HepG2 (cell line): ENCODE measurements at regions not wholly inside any gene's neighbourhood (a gene's known extent, or its start where the extent isn't known, plus 50 kb on each side); places are given as distances from the start of the nearest gene placed in this dataset.

Experiments used
- ATAC-seq: fragments of 200-7000 bp; cut with Tn5 transposase; 3 replicates; pipeline ENCODE4 v1.9.1; 2020; ENCODE audit warnings: mild to moderate bottlenecking, moderate library complexity
- BruUV-seq: library from RNA; stranded (reverse); fragments of 400-500 nt; replicated peaks from 2 replicates; lab custom pipeline; 2021; lab: Mats Ljungman, UMichigan
- CTCF ChIA-PET: fragments of 300-600 bp; formaldehyde crosslinking; extraction: SDS; loops from one replicate; lab custom pipeline; 2021; ENCODE audit warnings: low total read pairs, inconsistent platforms, low intra/inter-chr PET ratio; lab: Yijun Ruan, JAX
- POLR2A ChIA-PET: fragments of 350-600 bp; sonication (Branson Sonifier 250); formaldehyde crosslinking; loops from one replicate; lab custom pipeline; 2020; ENCODE audit warnings: antibody characterized with exemption, inconsistent platforms; lab: Yijun Ruan, JAX
- DNase-seq: peaks from one replicate; pipeline ENCODE4 v3.0.0-alpha.2; 2015; ENCODE audit warnings: low spot score
- FAIRE-seq: peaks from 3 replicates; lab custom pipeline; 2011; peaks lifted over from hg19 to GRCh38; lab: Jason Lieb, UNC
- H2AFZ ChIP-seq: one replicate; pipeline ENCODE4 v1.6.1; 2011; ENCODE audit warnings: low read length, inconsistent platforms
- H3K27ac ChIP-seq: fragments of 300-600 bp; 3 replicates; pipeline ENCODE4 v1.8.0; 2011; ENCODE audit warnings: mixed run types, mild to moderate bottlenecking, mixed read lengths, low read length, inconsistent platforms; ENCODE audit not compliant: insufficient read depth; ENCODE audit errors: extremely low read length
- H3K27me3 ChIP-seq, 2 experiments: fragments of 200-600 bp in 1 of 2; 2 replicates in 1 of 2; 3 replicates in 1 of 2; pipeline versions ENCODE4 v1.6.0 to v1.8.0; 2011; ENCODE audit warnings: low read length in 2 of 2, mild to moderate bottlenecking in 2 of 2, moderate library complexity in 2 of 2, inconsistent platforms in 1 of 2; ENCODE audit not compliant: insufficient read depth in 2 of 2, control insufficient read depth in 1 of 2
- H3K36me3 ChIP-seq, 2 experiments: fragments of 200-600 bp in 1 of 2; replicated peaks in 1 of 2; 2 replicates in 1 of 2; 3 replicates in 1 of 2; pipeline versions ENCODE4 v1.5.1 to v1.8.0; 2011; ENCODE audit warnings: low read length in 2 of 2, inconsistent platforms in 1 of 2; ENCODE audit not compliant: insufficient read depth in 2 of 2, control insufficient read depth in 1 of 2
- H3K4me1 ChIP-seq: 2 replicates; pipeline ENCODE4 v1.5.1; 2012; ENCODE audit warnings: low read length, inconsistent platforms; ENCODE audit not compliant: insufficient read depth
- H3K4me2 ChIP-seq: 2 replicates; pipeline ENCODE4 v1.6.0; 2011; ENCODE audit warnings: low read depth, low read length, inconsistent platforms
- H3K4me3 ChIP-seq, 3 experiments: fragments of 200-600 bp in 1 of 3; sonication (generic), shearing (Covaris generic) in 1 of 3; replicated peaks in 1 of 3; 2 replicates each; pipeline ENCODE4 v1.5.1; 2011 to 2016; ENCODE audit warnings: low read length in 3 of 3, inconsistent platforms in 2 of 3, low read depth in 2 of 3, mild to moderate bottlenecking in 2 of 3, control low read depth in 1 of 3, mixed read lengths in 1 of 3; ENCODE audit not compliant: insufficient read depth in 1 of 3
- H3K79me2 ChIP-seq: one replicate; pipeline ENCODE4 v1.6.1; 2011; ENCODE audit warnings: low read length, inconsistent platforms; ENCODE audit not compliant: insufficient read depth
- H3K9ac ChIP-seq: 2 replicates; pipeline ENCODE4 v1.6.0; 2011; ENCODE audit warnings: mild to moderate bottlenecking, low read depth, low read length, inconsistent platforms; ENCODE audit not compliant: insufficient read depth
- H3K9me3 ChIP-seq: 2 replicates; pipeline ENCODE4 v1.5.1; 2012; ENCODE audit warnings: mild to moderate bottlenecking, low read length
- H4K20me1 ChIP-seq: 2 replicates; pipeline ENCODE4 v1.6.0; 2011; ENCODE audit warnings: inconsistent platforms, mild to moderate bottlenecking, low read length, moderate library complexity; ENCODE audit not compliant: insufficient read depth
- ARID3A ChIP-seq: IDR thresholded peaks from 2 replicates; pipeline ENCODE4 v1.6.1; 2012; ENCODE audit warnings: low read depth, low read length, improper control_type of control experiment
- BHLHE40 ChIP-seq: IDR thresholded peaks from 2 replicates; pipeline ENCODE4 v1.6.1; 2011; ENCODE audit warnings: low read length, improper control_type of control experiment
- HOXA3 ChIP-seq: sonication (generic); formaldehyde crosslinking; IDR thresholded peaks from 2 replicates; pipeline ENCODE4 v1.5.0; 2020; ENCODE audit warnings: missing genetic modification reagents
- IRX3 ChIP-seq: sonication (generic); formaldehyde crosslinking; IDR thresholded peaks from 2 replicates; pipeline ENCODE4 v1.8.1; 2023; ENCODE audit warnings: mild to moderate bottlenecking, low read depth, missing genetic modification reagents, borderline replicate concordance
- PAXIP1 ChIP-seq: sonication (generic); formaldehyde crosslinking; conservative IDR thresholded peaks from 2 replicates; pipeline ENCODE4 v1.4.0; 2020; ENCODE audit warnings: mild to moderate bottlenecking, missing genetic modification reagents, moderate library complexity
- PLRG1 ChIP-seq: fragments of 450-650 bp; conservative IDR thresholded peaks from 2 replicates; pipeline ENCODE4 v1.6.1; 2016
- RBM39 ChIP-seq: fragments of 200-400 bp; formaldehyde crosslinking; IDR thresholded peaks from one replicate; pipeline ENCODE4 v1.6.1; 2018; ENCODE audit warnings: antibody characterized with exemption, mild to moderate bottlenecking, low read depth, low read length; ENCODE audit not compliant: poor library complexity, severe bottlenecking
- SNAPC5 ChIP-seq: sonication (generic); formaldehyde crosslinking; IDR thresholded peaks from 2 replicates; pipeline ENCODE4 v1.8.1; 2023; ENCODE audit warnings: mild to moderate bottlenecking, missing genetic modification reagents, borderline replicate concordance
- SP2 ChIP-seq: sonication (generic); formaldehyde crosslinking; IDR thresholded peaks from 2 replicates; pipeline ENCODE4 v1.5.1; 2020; ENCODE audit warnings: mild to moderate bottlenecking, missing genetic modification reagents
- ZFP36L2 ChIP-seq: sonication (generic); formaldehyde crosslinking; IDR thresholded peaks from 2 replicates; pipeline ENCODE4 v1.4.0; 2020; ENCODE audit warnings: missing genetic modification reagents
- ZNF136 ChIP-seq: sonication (generic); formaldehyde crosslinking; IDR thresholded peaks from 2 replicates; pipeline ENCODE4 v1.8.1; 2022; ENCODE audit warnings: low read depth, mild to moderate bottlenecking, moderate library complexity, missing genetic modification reagents
- ZNF337 ChIP-seq: sonication (generic); formaldehyde crosslinking; IDR thresholded peaks from 2 replicates; pipeline ENCODE4 v1.5.1; 2020; ENCODE audit warnings: missing genetic modification reagents, low read depth, mild to moderate bottlenecking, borderline replicate concordance
- ZNF639 ChIP-seq: conservative IDR thresholded peaks from 2 replicates; pipeline ENCODE4 v1.6.1; 2018; ENCODE audit warnings: missing genetic modification reagents
- WGBS: methylation state at CpG from one replicate; pipeline ENCODE4 v1.1.6; 2017; ENCODE audit warnings: low lambda C conversion rate; 5-methylcytosine and 5-hydroxymethylcytosine counted together
- in situ Hi-C: cut with HindIII; loops from 2 replicates; pipeline ENCODE4 v1.10.0; 2017; ENCODE audit warnings: low pct_unique_long_range_greater_than_20kb; ENCODE audit not compliant: extremely low pct_ligation_motif_present
- intact Hi-C: fragments of 100-400 bp; cut with micrococcal nuclease; formaldehyde crosslinking; loops from one replicate; pipeline ENCODE4 v1.10.0; 2022; ENCODE audit not compliant: unreplicated experiment

GRCh38 chr7:35415411-35415822 lies 161.5 kb upstream of the TBX20 start:
- DNase-seq = no peak
- H4K20me1 ChIP-seq = no peaks in the 10 kb centered on the region
- no peak overlapping the region for H3K9ac ChIP-seq
- ATAC-seq = no peak
- H3K27ac ChIP-seq = no peak overlapping the region
- no TSS peak for BruUV-seq
- no peak overlapping the region for H2AFZ ChIP-seq
- H3K36me3 ChIP-seq = no peaks in the 10 kb centered on the region
- no peak for TF ChIP-seq IRX3
- no peak for TF ChIP-seq PLRG1
- no peak for TF ChIP-seq ARID3A
- TF ChIP-seq ZFP36L2 = no peak
- no peak for TF ChIP-seq RBM39
- H3K4me1 ChIP-seq = no peaks in the 10 kb centered on the region
- H3K4me3 ChIP-seq = no peak overlapping the region
- intact Hi-C loops (no loop called here), in situ Hi-C loops (no loop called here)
- H3K4me2 ChIP-seq = no peak overlapping the region
- WGBS = no CpG with 5 or more reads among the region's 6 CpGs
- no peaks in the 10 kb centered on the region for H3K79me2 ChIP-seq
- ChIA-PET CTCF (no interaction called here), POLR2A (no interaction called here)
- no peaks in the 10 kb centered on the region for H3K9me3 ChIP-seq
- peaks cover 0 to 8% of the 10 kb centered on the region in 2 experiments; a peak in 1 of 5 replicates for H3K27me3 ChIP-seq
- no peak for FAIRE-seq

GRCh38 chr7:35411331-35411730 lies 157.4 kb upstream of the TBX20 start:
- no peak for DNase-seq
- Histone ChIP-seq H3K9me3 (no peaks in the 10 kb centered on the region), H3K79me2 (no peaks in the 10 kb centered on the region), H3K4me2 (no peak overlapping the region), H3K4me1 (no peaks in the 10 kb centered on the region), H2AFZ (no peak overlapping the region), H3K9ac (no peak overlapping the region), H3K4me3 (no peak overlapping the region), H3K27me3 (peaks cover 0 to 3% of the 10 kb centered on the region in 2 experiments; a peak in 1 of 5 replicates), H3K27ac (no peak overlapping the region), H4K20me1 (no peaks in the 10 kb centered on the region), H3K36me3 (no peaks in the 10 kb centered on the region)
- no peak for TF ChIP-seq ZNF136 (CRISPR knock-in tag)
- no peak for TF ChIP-seq BHLHE40
- no peak for TF ChIP-seq HOXA3 (CRISPR knock-in tag)
- no peak for TF ChIP-seq PAXIP1 (CRISPR knock-in tag)
- no peak for TF ChIP-seq SP2 (CRISPR knock-in tag)
- TF ChIP-seq ZNF337 (CRISPR knock-in tag) = no peak
- TF ChIP-seq SNAPC5 (CRISPR knock-in tag) = no peak
- no peak for TF ChIP-seq ZNF639
- no peak for ATAC-seq
- no TSS peak for BruUV-seq
- in situ Hi-C loops = no loop called here
- intact Hi-C loops = no loop called here
- FAIRE-seq = no peak
- ChIA-PET POLR2A (no interaction called here), CTCF (no interaction called here)
- WGBS = 0% methylated on average over 3 of the region's 3 CpGs
